ENCODE measurements at regions not wholly inside any gene's neighbourhood (a gene's known extent, or its start where the extent isn't known, plus 50 kb on each side); places are given as distances from the start of the nearest gene placed in this dataset.

GRCh38 chr3:99118381-99118780, 216.9 kb upstream of the DCBLD2 start:
- no peak for DNase-seq
- CTCF ChIA-PET, result no interaction called here
- Mint-ChIP-seq H3K27me3 (ENCODE audit: low read depth) (peaks cover 5% of the 10 kb centered on the region), H3K36me3 (ENCODE audit: low read depth) (no peaks in the 10 kb centered on the region), H3K27ac (no peak overlapping the region), H3K4me1 (ENCODE audit: low read depth) (no peaks in the 10 kb centered on the region), H3K4me3 (no peak overlapping the region), H3K9me3 (no peaks in the 10 kb centered on the region)
- intact Hi-C loops (cut with micrococcal nuclease), result no loop called here

GRCh38 chr3:99114565-99115291, 213.2 kb upstream of the DCBLD2 start:
- Mint-ChIP-seq H3K27me3 (ENCODE audit: low read depth) (peaks cover 2% of the 10 kb centered on the region), H3K9me3 (no peaks in the 10 kb centered on the region), H3K27ac (no peak overlapping the region), H3K4me1 (ENCODE audit: low read depth) (no peaks in the 10 kb centered on the region), H3K36me3 (ENCODE audit: low read depth) (no peaks in the 10 kb centered on the region), H3K4me3 (no peak overlapping the region)
- CTCF ChIA-PET, result no interaction called here
- DNase-seq, result no peak
- intact Hi-C loops (cut with micrococcal nuclease), result no loop called here

- no peak for DNase-seq
- Mint-ChIP-seq H3K27me3 (ENCODE audit: low read depth) (peaks cover 6% of the 10 kb centered on the region), H3K4me3 (no peak overlapping the region), H3K4me1 (ENCODE audit: low read depth) (no peaks in the 10 kb centered on the region), H3K9me3 (no peaks in the 10 kb centered on the region), H3K36me3 (ENCODE audit: low read depth) (no peaks in the 10 kb centered on the region), H3K27ac (no peak overlapping the region)
- intact Hi-C loops (cut with micrococcal nuclease), result no loop called here
- CTCF ChIA-PET, result no interaction called here
Observed at GRCh38 chr3:99111235-99111634, 209.7 kb upstream of the DCBLD2 start.

GRCh38 chr3:99110401-99110800, 208.9 kb upstream of the DCBLD2 start:
- intact Hi-C loops (cut with micrococcal nuclease), result no loop called here
- Mint-ChIP-seq H3K4me3 (no peak overlapping the region), H3K9me3 (no peaks in the 10 kb centered on the region), H3K27ac (no peak overlapping the region), H3K36me3 (ENCODE audit: low read depth) (no peaks in the 10 kb centered on the region), H3K4me1 (ENCODE audit: low read depth) (no peaks in the 10 kb centered on the region), H3K27me3 (ENCODE audit: low read depth) (peaks cover 6% of the 10 kb centered on the region)
- no peak for DNase-seq
- CTCF ChIA-PET, result no interaction called here

GRCh38 chr3:99108508-99108907, 207.0 kb upstream of the DCBLD2 start:
- Mint-ChIP-seq H3K4me3 (no peak overlapping the region), H3K9me3 (no peaks in the 10 kb centered on the region), H3K4me1 (ENCODE audit: low read depth) (no peaks in the 10 kb centered on the region), H3K27me3 (ENCODE audit: low read depth) (peaks cover 6% of the 10 kb centered on the region), H3K27ac (no peak overlapping the region), H3K36me3 (ENCODE audit: low read depth) (no peaks in the 10 kb centered on the region)
- intact Hi-C loops (cut with micrococcal nuclease), result no loop called here
- DNase-seq, result no peak
- CTCF ChIA-PET, result no interaction called here

GRCh38 chr3:99094606-99095005, 193.1 kb upstream of the DCBLD2 start:
- CTCF ChIA-PET, result no interaction called here
- intact Hi-C loops (cut with micrococcal nuclease), result no loop called here
- no peaks in the 10 kb centered on the region for H3K4me1 Mint-ChIP-seq (ENCODE audit: low read depth)
- H3K27me3 Mint-ChIP-seq (ENCODE audit: low read depth), result peaks cover 5% of the 10 kb centered on the region
- no peaks in the 10 kb centered on the region for H3K36me3 Mint-ChIP-seq (ENCODE audit: low read depth)
- peaks cover 5% of the 10 kb centered on the region for H3K9me3 Mint-ChIP-seq
- no peak overlapping the region for H3K27ac Mint-ChIP-seq
- DNase-seq, result no peak
- no peak overlapping the region for H3K4me3 Mint-ChIP-seq

GRCh38 chr3:99087277-99087676, 185.8 kb upstream of the DCBLD2 start:
- no peak for DNase-seq
- H3K9me3 Mint-ChIP-seq, result no peaks in the 10 kb centered on the region
- H3K27me3 Mint-ChIP-seq (ENCODE audit: low read depth), result no peaks in the 10 kb centered on the region
- H3K4me3 Mint-ChIP-seq, result no peak overlapping the region
- intact Hi-C loops (cut with micrococcal nuclease), result no loop called here
- no peaks in the 10 kb centered on the region for H3K36me3 Mint-ChIP-seq (ENCODE audit: low read depth)
- no peak overlapping the region for H3K27ac Mint-ChIP-seq
- H3K4me1 Mint-ChIP-seq (ENCODE audit: low read depth), result no peaks in the 10 kb centered on the region
- CTCF ChIA-PET, result no interaction called here

GRCh38 chr3:99084826-99085225, 183.3 kb upstream of the DCBLD2 start:
- CTCF ChIA-PET, result no interaction called here
- H3K4me3 Mint-ChIP-seq, result no peak overlapping the region
- H3K27ac Mint-ChIP-seq, result no peak overlapping the region
- H3K4me1 Mint-ChIP-seq (ENCODE audit: low read depth), result no peaks in the 10 kb centered on the region
- H3K36me3 Mint-ChIP-seq (ENCODE audit: low read depth), result no peaks in the 10 kb centered on the region
- intact Hi-C loops (cut with micrococcal nuclease), result no loop called here
- H3K27me3 Mint-ChIP-seq (ENCODE audit: low read depth), result no peaks in the 10 kb centered on the region
- no peak for DNase-seq
- H3K9me3 Mint-ChIP-seq, result no peaks in the 10 kb centered on the region

GRCh38 chr3:99084156-99084555, 182.7 kb upstream of the DCBLD2 start:
- CTCF ChIA-PET, result no interaction called here
- no peaks in the 10 kb centered on the region for H3K36me3 Mint-ChIP-seq (ENCODE audit: low read depth)
- H3K27ac Mint-ChIP-seq, result no peak overlapping the region
- H3K4me1 Mint-ChIP-seq (ENCODE audit: low read depth), result no peaks in the 10 kb centered on the region
- no peak for DNase-seq
- H3K27me3 Mint-ChIP-seq (ENCODE audit: low read depth), result no peaks in the 10 kb centered on the region
- no peak overlapping the region for H3K4me3 Mint-ChIP-seq
- no peaks in the 10 kb centered on the region for H3K9me3 Mint-ChIP-seq
- intact Hi-C loops (cut with micrococcal nuclease), result no loop called here

GRCh38 chr3:99071096-99071495, 169.6 kb upstream of the DCBLD2 start:
- CTCF ChIA-PET, result no interaction called here
- Mint-ChIP-seq H3K27ac (no peak overlapping the region), H3K36me3 (ENCODE audit: low read depth) (no peaks in the 10 kb centered on the region), H3K4me1 (ENCODE audit: low read depth) (no peaks in the 10 kb centered on the region), H3K9me3 (peaks cover 4% of the 10 kb centered on the region), H3K4me3 (no peak overlapping the region), H3K27me3 (ENCODE audit: low read depth) (no peaks in the 10 kb centered on the region)
- intact Hi-C loops (cut with micrococcal nuclease), result no loop called here
- no peak for DNase-seq

- intact Hi-C loops (cut with micrococcal nuclease), result no loop called here
- Mint-ChIP-seq H3K4me1 (ENCODE audit: low read depth) (no peaks in the 10 kb centered on the region), H3K36me3 (ENCODE audit: low read depth) (no peaks in the 10 kb centered on the region), H3K27me3 (ENCODE audit: low read depth) (no peaks in the 10 kb centered on the region), H3K27ac (no peak overlapping the region), H3K9me3 (peaks cover 4% of the 10 kb centered on the region), H3K4me3 (no peak overlapping the region)
- CTCF ChIA-PET, result no interaction called here
- no peak for DNase-seq
Observed at GRCh38 chr3:99069973-99070372, 168.5 kb upstream of the DCBLD2 start.

- Mint-ChIP-seq H3K27me3 (ENCODE audit: low read depth) (no peaks in the 10 kb centered on the region), H3K27ac (no peak overlapping the region), H3K4me1 (ENCODE audit: low read depth) (no peaks in the 10 kb centered on the region), H3K9me3 (peaks cover 2% of the 10 kb centered on the region), H3K4me3 (no peak overlapping the region), H3K36me3 (ENCODE audit: low read depth) (no peaks in the 10 kb centered on the region)
- intact Hi-C loops (cut with micrococcal nuclease), result no loop called here
- no peak for DNase-seq
- CTCF ChIA-PET, result no interaction called here
Observed at GRCh38 chr3:99066863-99067262, 165.4 kb upstream of the DCBLD2 start.

GRCh38 chr3:99049164-99049563, 147.7 kb upstream of the DCBLD2 start:
- H3K4me1 Mint-ChIP-seq (ENCODE audit: low read depth), result no peaks in the 10 kb centered on the region
- no peaks in the 10 kb centered on the region for H3K36me3 Mint-ChIP-seq (ENCODE audit: low read depth)
- H3K9me3 Mint-ChIP-seq, result no peaks in the 10 kb centered on the region
- H3K27ac Mint-ChIP-seq, result no peak overlapping the region
- CTCF ChIA-PET, result no interaction called here
- H3K4me3 Mint-ChIP-seq, result no peak overlapping the region
- intact Hi-C loops (cut with micrococcal nuclease), result no loop called here
- H3K27me3 Mint-ChIP-seq (ENCODE audit: low read depth), result no peaks in the 10 kb centered on the region
- no peak for DNase-seq

GRCh38 chr3:99041747-99042146, 140.3 kb upstream of the DCBLD2 start:
- Mint-ChIP-seq H3K36me3 (ENCODE audit: low read depth) (no peaks in the 10 kb centered on the region), H3K4me3 (no peak overlapping the region), H3K27me3 (ENCODE audit: low read depth) (no peaks in the 10 kb centered on the region), H3K27ac (no peak overlapping the region), H3K9me3 (no peaks in the 10 kb centered on the region), H3K4me1 (ENCODE audit: low read depth) (no peaks in the 10 kb centered on the region)
- CTCF ChIA-PET, result no interaction called here
- intact Hi-C loops (cut with micrococcal nuclease), result no loop called here
- DNase-seq, result no peak
